Stimulated activated CD4-positive, alpha-beta T cell treated with anti-CD3 and anti-CD28 coated beads, Interleukin-4, amount 100 ng/mL, for 24 hours (primary cell): ENCODE measurements at regions not wholly inside any gene's neighbourhood (a gene's known extent, or its start where the extent isn't known, plus 50 kb on each side); places are given as distances from the start of the nearest gene placed in this dataset.
"Not testable (repeated sequence)": the region's sequence is repeated elsewhere in the genome, so short reads cannot be mapped to it uniquely, and the experiment has no call there.

Source experiments
- DNase-seq: peaks from one replicate; pipeline ENCODE4 v3.0.0-alpha.2; 2020

DNA sequence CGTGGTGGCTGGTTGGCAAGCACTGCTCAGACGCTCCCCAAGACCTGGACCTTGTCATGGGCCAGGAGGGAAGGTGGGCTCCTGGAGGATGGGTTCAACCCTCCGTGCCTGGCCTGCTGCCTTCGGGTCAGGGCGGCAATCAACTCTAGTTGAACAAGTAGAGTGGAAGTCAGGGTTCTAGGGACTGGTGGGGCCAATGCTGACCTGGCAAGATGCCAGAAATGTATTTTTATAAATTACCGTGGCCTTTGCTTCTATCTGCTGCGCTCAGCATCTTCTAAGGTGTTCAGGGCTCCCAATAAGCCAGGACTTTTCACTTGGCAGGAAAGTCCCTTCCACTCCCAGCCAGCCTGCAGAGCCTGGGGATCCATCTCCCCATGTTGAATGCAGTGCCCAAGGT lies 207.1 kb upstream of the N4BP1 start:
- no peak for DNase-seq

DNA sequence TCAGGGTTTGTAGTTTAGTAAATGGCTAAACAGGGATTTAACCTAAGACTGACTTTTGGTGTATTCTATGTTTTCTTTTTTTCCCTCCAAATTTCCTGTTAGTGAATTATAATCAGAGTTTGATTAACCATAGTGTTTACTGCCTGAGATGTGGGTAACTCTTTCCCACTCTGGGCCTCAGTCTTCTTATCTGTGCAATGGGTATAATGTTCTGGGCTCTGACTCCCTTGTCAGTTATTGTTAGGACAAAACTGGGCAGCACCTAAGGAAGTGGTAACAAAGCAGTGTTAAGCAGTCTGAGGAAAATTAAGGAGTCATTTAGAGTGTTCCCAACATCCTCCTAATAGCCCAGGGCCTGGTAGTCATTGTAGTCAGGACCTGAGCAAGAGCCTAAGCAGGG lies 206.4 kb upstream of the N4BP1 start:
- DNase-seq: no peak

- DNase-seq: no peak
Observed at GRCh38 chr16:48814994-48815393, 205.0 kb upstream of the N4BP1 start.

GRCh38 chr16:48813485-48813884 lies 203.5 kb upstream of the N4BP1 start:
- DNase-seq: no peak

GRCh38 chr16:48812856-48813255 lies 202.9 kb upstream of the N4BP1 start:
- DNase-seq: no peak

DNA sequence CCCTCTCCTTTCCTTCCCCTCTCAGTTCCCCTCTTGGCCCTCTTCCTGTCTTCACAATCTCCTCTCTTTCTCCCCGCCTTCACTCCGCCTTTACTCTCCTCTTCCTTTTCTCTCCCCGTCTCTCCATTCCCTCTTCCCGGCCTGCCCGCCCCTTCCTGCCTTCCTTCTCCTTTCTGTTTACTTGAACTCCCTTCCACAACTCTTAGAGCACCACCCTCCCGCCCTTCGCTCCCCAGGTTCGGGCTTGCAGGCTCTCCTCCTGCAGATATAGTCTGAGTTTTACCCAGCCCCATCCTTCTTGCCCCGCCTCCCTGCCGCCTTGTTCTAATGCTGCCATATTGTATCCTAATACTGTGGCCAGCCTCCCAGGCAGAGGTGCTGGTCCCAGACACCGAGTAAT lies 201.5 kb upstream of the N4BP1 start:
- no peak for DNase-seq

- DNase-seq: no peak
Observed at GRCh38 chr16:48810803-48811453, 200.9 kb upstream of the N4BP1 start.

DNA sequence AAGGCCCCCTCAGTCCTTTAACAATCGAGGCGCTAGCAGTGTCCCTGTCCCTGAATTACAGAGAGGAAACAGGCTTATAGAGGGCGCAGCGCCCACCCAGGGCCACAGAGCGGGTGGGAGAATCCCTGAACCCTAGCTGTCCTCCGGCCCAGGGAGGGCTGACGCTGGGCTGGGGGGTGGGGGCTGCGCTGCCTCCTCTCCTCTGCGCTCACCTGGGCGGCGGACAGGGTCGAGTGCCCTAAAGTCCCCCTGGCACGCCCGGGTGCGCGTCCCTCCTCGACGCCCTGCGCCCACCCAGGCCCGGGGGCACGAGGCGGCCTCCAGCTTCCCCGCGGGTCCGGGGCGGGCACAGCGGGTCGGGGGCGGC lies 200.4 kb upstream of the N4BP1 start:
- no peak for DNase-seq

DNA sequence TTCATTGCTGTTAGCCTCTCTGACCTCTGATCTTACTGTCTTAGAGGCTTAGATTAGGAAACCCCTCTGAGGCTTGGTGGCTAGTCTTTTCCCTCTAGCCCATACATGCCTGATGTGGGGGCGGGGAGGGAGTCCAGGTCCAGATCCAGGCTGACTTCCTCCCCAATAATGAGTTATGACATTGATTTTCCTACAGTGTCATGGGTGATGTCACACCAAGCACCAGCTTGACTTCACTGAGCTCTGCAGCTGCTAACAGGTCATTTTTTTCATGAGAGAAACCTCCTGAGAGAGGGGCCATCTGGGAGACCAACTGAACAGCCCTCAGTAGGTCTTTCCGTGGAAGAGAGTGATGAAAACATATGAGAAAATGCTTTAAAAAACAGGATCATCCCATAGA lies 180.2 kb upstream of the N4BP1 start:
- no peak for DNase-seq

DNA sequence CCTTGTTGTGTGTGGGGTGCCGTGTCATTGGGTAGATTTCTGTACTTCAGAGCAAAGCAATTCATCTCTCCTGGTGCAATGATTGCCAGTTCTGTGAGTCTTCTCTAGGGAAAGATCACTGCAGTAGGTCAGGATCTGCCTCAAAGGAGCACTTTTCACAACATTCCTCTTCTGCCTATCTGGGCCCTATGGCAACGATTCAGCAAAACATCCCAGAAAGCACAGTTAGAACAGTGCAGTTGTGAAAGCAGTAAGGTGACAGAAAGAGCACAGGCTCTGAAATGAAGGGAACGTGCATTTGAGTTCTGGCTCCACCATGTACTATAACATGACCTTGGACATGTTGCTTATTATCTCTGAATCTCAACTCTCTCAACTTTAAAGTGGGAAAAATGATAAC lies 178.5 kb upstream of the N4BP1 start:
- no peak for DNase-seq

DNA sequence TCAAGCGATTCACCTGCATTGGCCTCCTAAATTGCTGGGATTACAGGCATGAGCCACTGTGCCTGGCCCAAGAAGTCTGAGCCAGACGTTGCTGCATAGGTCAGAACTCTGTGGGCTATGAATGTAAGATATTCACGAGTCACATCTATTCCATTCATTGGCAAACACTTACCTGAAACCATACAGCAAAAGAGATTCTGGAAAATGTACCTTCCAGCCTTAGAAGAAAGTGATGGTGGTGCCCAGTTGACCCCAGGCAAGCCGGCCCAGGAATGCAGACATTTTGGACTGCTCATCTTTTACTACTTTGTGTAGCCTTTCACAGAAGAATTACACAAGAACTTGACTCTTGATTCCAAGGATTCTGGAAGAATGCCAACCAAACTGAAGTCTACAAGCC lies 135.6 kb upstream of the N4BP1 start:
- no peak for DNase-seq

DNA sequence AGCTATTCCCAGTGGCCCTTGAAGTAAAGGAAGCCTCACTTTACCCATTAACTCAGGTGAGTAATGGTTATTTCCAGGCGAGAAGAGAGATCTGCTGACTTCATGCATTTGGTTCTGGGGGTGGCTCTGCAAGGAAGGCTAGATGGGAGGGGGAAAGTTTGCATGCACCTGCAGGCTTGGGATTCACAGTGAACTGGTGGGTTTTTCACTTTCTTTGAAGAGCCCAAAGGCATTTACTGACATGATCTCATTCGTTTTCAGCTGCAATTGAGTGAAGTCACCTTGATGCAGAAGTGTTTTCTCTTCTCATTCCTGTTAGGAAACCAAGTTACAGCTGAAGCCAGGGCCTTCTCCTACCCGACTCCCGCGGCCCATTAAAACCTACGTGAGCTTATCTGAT lies 131.0 kb upstream of the N4BP1 start:
- no peak for DNase-seq

GRCh38 chr16:48734220-48734619 lies 124.2 kb upstream of the N4BP1 start:
- DNase-seq: no peak

GRCh38 chr16:48704710-48705109 lies 94.7 kb upstream of the N4BP1 start:
- no peak for DNase-seq

DNA sequence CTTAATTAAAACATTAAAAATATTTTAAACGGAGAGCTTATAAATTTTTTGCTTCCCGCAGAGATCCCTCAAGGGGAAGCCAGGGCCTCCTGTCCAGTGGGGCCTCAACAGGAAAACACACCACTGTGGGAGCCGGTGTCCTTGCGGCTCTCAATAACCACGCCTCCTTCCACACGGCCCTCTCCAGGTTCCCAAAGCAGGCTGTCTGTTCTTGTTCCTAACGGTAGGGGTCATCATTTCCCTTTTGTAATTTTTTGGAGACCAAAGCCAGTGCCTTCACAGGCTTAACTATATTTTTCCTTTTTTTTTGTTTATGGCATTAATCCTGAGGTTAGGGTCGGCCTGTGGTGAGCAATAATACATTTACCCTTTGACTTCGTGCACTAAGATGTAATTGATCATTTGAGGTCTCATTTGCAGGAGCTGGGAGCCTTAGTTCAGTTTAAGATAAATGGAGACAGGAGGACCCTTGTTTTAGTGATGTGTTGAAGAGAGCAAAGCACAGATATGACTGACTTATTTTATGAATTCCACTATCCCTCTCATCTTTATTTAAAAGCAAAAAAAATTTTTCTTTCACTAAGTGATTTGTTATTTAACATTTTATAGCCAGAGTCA lies 77.5 kb upstream of the N4BP1 start:
- DNase-seq: peak; percentile 20

- DNase-seq: no peak
Observed at GRCh38 chr16:48684148-48684547, 74.2 kb upstream of the N4BP1 start.

DNA sequence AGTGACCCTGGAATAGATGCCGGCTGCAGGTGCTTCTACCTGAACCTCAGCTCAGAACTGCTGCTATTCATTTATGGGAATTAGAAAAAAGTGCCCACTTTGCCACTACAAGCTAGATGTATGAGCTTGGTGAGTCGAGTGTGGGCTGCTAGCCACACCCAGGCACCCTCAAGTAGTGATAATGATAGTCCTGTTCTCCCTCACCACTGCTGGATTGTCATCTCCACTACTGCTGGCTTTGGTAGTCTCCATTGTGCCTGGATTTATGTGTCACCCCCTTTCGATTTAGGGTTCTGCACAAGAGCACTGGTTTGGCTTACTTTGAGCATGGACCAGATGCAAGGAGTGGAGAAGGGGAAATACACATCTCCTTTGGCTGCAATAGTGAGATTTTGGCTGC lies 73.0 kb upstream of the N4BP1 start:
- DNase-seq: no peak

DNA sequence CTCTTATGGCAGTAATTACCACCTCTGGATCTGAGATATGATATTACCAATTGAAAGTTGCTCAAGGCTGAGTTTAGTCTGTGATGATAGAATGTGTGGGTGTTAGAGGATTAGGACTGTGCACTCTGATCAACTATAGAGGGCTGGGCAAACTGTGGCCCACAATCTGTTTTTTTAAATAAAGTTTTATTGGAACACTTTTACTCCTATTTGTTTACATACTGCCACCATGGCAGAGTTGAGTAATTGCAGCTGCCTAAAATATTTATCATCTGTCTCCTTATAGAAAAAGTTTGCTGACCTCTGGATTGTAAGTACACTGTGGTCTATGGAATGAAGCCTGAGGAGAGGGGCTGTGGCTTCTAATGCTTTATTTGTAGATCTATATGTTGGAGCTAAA lies 71.5 kb upstream of the N4BP1 start:
- no peak for DNase-seq

GRCh38 chr16:48680881-48681280 lies 70.9 kb upstream of the N4BP1 start:
- DNase-seq: no peak

GRCh38 chr16:48676836-48677235 lies 66.9 kb upstream of the N4BP1 start:
- DNase-seq: no peak

GRCh38 chr16:48668184-48668583 lies 58.2 kb upstream of the N4BP1 start:
- DNase-seq: not testable (repeated sequence)

DNA sequence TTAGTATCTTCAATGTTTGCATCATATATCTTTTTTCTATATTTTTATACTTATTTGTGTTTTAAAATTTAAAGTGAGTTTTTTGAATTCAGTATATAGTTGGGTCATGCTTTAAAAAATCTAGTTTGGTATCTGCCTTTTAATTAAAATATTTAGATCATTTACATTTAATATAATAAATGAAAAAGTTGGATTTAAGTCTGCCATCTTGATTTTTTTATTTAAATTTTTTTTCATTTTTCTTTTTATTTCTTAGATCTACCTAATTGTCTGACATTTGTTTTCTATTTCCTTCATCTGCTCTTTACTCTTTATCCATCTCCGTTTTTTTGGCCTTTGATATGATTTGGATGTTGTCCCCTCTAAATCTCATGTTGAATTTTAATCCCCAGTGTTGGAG lies 50.0 kb upstream of the N4BP1 start:
- no peak for DNase-seq
